Memory B cell (primary cell): ENCODE measurements at regions not wholly inside any gene's neighbourhood (a gene's known extent, or its start where the extent isn't known, plus 50 kb on each side); places are given as distances from the start of the nearest gene placed in this dataset.
"Not testable (repeated sequence)": the region's sequence is repeated elsewhere in the genome, so short reads cannot be mapped to it uniquely, and the experiment has no call there.

Experiments
- ATAC-seq: fragments of 150-1000 bp; cut with Tn5 transposase; 2 replicates; pipeline ENCODE4 v1.10.0; 2021; ENCODE audit warnings: low read depth, mild to moderate bottlenecking, moderate library complexity
- DNase-seq, 2 donors: peaks; one replicate each; pipeline ENCODE4 v3.0.0; 2022; ENCODE audit warnings: low spot score in 2 of 2
- H3K27ac Mint-ChIP-seq: one replicate; pipeline ENCODE4 v1.8.0; 2022; ENCODE audit warnings: mild to moderate bottlenecking, moderate library complexity, mixed read lengths
- H3K27me3 Mint-ChIP-seq: one replicate; pipeline ENCODE4 v1.8.0; 2022; ENCODE audit warnings: mixed read lengths
- H3K36me3 Mint-ChIP-seq: one replicate; pipeline ENCODE4 v1.8.0; 2022; ENCODE audit warnings: mild to moderate bottlenecking, mixed read lengths
- H3K4me1 Mint-ChIP-seq: one replicate; pipeline ENCODE4 v1.8.0; 2022; ENCODE audit warnings: mixed read lengths
- H3K4me3 Mint-ChIP-seq: one replicate; pipeline ENCODE4 v1.8.0; 2022; ENCODE audit warnings: mild to moderate bottlenecking, moderate library complexity, mixed read lengths
- H3K9me3 Mint-ChIP-seq: one replicate; pipeline ENCODE4 v1.8.0; 2022; ENCODE audit warnings: mixed read lengths

DNA sequence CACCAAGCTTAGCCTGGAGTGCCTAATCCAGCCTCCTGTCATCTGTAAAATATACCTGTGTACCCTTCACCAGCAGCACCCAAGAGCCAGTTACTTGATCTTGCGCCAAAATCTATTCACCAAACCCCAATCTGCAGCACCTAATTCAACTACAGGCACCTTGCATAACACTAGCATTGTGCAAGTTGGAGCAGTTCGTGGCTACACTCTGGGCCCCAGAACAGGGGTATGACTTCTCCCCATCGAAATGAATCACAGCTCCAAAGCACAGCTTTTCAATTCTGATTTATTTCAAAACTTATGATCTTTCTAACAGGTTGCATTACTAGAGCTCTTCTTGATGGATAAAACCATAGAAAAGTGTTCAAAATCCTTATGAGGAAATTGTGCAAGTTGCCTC, 100.4 kb upstream of the TCF21 start:
- DNase-seq, result no peak
- ATAC-seq, result no peak
- Mint-ChIP-seq H3K4me1 (no peaks in the 10 kb centered on the region), H3K4me3 (no peak overlapping the region), H3K36me3 (no peaks in the 10 kb centered on the region), H3K9me3 (peaks cover 3% of the 10 kb centered on the region), H3K27me3 (peaks cover 3% of the 10 kb centered on the region), H3K27ac (no peak overlapping the region)

DNA sequence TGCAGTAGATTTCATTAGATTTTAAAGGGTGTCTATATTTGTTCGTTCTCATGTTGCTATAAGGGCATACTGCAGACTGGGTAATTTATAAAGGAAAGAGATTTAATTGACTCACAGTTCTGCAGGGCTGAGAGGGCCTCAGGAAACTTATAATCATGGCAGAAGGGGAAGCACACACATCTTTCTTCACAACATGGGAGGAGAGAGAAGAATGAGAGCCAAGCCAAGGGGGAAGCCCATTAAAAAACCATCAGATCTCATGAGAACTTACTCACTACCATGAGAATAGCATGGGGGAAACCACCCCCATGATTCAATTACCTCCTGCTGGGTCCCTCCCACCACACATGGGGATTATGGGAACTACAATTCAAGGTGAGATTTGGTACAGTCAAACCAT, 99.5 kb upstream of the TCF21 start:
- H3K36me3 Mint-ChIP-seq, H3K4me1 Mint-ChIP-seq, H3K9me3 Mint-ChIP-seq, H3K27ac Mint-ChIP-seq, ATAC-seq, H3K27me3 Mint-ChIP-seq, DNase-seq, H3K4me3 Mint-ChIP-seq: not testable (repeated sequence)

DNA sequence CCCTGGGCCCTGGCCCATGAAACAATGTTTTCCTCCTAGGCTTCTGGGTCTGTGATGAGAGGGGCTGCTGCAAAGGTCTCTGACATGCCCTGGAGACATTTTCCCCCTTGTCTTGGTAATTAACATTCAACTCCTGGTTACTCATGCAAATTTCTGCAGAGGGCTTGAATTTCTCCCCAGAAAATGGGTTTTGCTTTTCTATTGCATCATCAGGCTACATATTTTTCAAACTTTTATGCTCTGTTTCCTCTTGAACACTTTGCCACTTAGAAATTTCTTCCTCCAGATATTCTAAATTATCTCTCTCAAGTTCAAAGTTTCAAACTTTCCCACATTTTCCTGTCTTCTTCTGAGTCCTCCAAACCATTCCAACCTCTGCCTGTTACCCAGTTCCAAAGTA, 98.2 kb upstream of the TCF21 start:
- H3K27me3 Mint-ChIP-seq, H3K27ac Mint-ChIP-seq, DNase-seq, H3K9me3 Mint-ChIP-seq, H3K36me3 Mint-ChIP-seq, H3K4me1 Mint-ChIP-seq, H3K4me3 Mint-ChIP-seq, ATAC-seq: not testable (repeated sequence)

DNA sequence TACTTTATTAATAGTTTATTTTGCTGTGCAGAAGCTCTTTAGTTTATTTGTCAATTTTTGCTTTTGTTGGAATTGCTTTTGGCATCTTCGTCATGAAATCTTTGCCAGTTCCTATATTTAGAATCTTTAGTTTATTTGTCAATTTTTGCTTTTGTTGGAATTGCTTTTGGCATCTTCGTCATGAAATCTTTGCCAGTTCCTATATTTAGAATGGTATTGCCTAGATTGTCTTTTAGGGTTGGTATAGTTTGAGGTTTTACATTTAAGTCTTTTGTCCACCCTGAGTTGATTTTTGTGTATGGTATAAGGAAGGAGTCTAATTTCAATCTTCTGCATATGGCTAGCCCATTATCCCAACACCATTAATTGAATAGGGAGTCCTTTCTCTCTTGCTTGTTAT, 93.9 kb upstream of the TCF21 start:
- peaks cover 11% of the 10 kb centered on the region for H3K9me3 Mint-ChIP-seq
- H3K27ac Mint-ChIP-seq, DNase-seq, H3K4me1 Mint-ChIP-seq, H3K36me3 Mint-ChIP-seq, H3K4me3 Mint-ChIP-seq, ATAC-seq, H3K27me3 Mint-ChIP-seq: not testable (repeated sequence)

DNA sequence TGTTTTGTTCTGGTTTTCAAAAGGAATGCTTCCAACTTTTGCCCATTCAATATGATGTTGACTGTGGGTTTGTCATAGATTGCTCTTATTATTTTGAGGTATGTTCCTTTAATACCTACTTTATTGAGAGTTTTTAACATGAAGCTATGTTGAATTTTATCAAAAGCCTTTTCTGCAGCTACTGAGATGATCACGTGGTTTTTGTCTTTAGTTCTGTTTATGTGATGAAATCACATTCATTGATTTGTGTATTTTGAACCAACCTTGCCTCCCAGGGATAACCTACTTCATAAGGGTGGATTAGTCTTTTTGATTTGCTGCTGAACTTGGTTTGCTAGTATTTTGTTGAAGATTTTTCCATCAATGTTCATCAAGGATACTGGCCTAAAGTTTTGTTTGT, 92.7 kb upstream of the TCF21 start:
- no peaks in the 10 kb centered on the region for H3K36me3 Mint-ChIP-seq
- H3K9me3 Mint-ChIP-seq, result peaks cover 11% of the 10 kb centered on the region
- H3K4me3 Mint-ChIP-seq, result no peak overlapping the region
- no peak for DNase-seq
- no peak overlapping the region for H3K27ac Mint-ChIP-seq
- no peaks in the 10 kb centered on the region for H3K4me1 Mint-ChIP-seq
- H3K27me3 Mint-ChIP-seq, result no peaks in the 10 kb centered on the region
- ATAC-seq, result no peak

DNA sequence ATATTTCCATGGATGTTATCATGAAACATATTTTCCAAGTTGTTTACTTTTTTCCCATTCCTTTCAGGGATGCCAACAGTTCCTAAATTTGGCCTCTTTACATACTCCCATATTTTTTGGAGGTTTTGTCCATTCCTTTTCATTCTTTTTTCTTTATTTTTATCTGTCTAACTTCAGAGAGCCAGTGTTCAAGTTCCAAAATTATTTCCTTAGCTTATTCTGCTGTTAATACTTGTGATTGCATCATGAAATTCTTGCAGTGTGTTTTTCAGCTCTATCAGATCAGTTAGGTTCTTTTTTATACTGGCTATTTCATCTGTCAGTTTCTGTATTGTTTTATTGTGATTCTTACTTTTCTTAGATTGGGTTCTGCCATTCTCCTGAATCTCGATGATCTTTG, 89.9 kb upstream of the TCF21 start:
- H3K9me3 Mint-ChIP-seq, result peaks cover 7% of the 10 kb centered on the region
- ATAC-seq, result no peak
- no peaks in the 10 kb centered on the region for H3K4me1 Mint-ChIP-seq
- no peaks in the 10 kb centered on the region for H3K36me3 Mint-ChIP-seq
- H3K4me3 Mint-ChIP-seq, result no peak overlapping the region
- no peaks in the 10 kb centered on the region for H3K27me3 Mint-ChIP-seq
- no peak overlapping the region for H3K27ac Mint-ChIP-seq
- no peak for DNase-seq

DNA sequence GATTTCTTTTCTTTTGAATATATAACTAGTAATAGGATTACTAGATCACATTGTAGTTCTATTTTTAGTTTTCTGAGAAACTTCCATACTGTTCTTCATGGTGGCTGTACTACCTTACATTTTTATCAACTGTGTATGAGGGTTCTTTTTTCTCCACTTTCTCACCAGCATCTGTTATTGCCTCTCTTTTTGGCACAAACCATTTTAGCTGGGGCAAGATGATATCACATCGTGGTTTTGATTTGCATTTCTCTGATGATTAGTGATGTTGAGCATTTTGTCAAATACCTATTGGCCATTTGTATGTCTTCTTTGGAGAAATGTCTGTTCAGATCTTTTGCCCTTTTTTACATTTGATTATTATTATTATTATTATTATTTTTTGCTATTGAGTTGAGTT, 86.1 kb upstream of the TCF21 start:
- ATAC-seq (no peak), DNase-seq (no peak)
- Mint-ChIP-seq H3K9me3 (no peaks in the 10 kb centered on the region), H3K4me3 (no peak overlapping the region), H3K27me3 (peaks cover 2% of the 10 kb centered on the region), H3K27ac (no peak overlapping the region), H3K4me1 (peaks cover 4% of the 10 kb centered on the region), H3K36me3 (no peaks in the 10 kb centered on the region)

DNA sequence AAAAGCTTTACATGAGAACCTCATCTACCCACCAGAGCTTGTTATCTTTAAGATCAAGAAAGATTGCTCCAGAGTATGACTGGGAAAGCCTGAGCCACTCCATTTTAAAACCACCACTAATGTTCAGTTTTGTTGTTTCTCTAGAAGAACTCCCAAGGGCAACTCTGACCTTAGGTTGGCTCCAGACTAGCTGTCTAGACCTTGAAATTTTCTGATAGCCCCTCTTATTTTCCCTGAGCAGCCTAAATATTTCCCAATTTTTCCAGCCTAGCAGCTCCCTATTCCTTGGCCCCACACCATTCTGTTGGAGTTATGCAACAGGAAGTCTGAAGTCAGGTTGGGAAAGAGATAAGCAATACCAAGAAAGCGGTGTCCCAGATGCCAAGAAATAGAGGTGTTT, 84.6 kb upstream of the TCF21 start:
- no peaks in the 10 kb centered on the region for H3K36me3 Mint-ChIP-seq
- peaks cover 4% of the 10 kb centered on the region for H3K4me1 Mint-ChIP-seq
- peaks cover 2% of the 10 kb centered on the region for H3K27me3 Mint-ChIP-seq
- H3K4me3 Mint-ChIP-seq, result no peak overlapping the region
- H3K27ac Mint-ChIP-seq, result no peak overlapping the region
- no peaks in the 10 kb centered on the region for H3K9me3 Mint-ChIP-seq
- DNase-seq, result no peak
- no peak for ATAC-seq

DNA sequence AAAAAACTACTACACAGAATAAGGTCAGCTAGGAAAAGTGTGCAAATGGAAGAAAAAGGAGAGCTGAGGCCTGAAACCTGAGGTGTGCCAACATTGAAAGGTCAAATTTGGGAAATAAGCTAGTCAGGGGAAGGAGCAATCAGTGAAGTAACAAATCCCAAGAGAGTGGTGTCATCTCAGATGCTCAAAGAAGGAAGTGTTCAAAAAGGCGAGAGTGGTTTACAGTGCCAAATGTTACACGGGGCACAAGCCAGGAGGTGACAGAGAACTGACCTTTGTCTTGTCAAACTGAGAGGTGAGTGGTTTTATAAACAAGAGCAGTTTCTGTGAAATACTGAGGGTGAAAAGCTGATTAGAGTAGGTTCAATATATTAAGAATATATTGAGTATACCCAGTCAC, 83.0 kb upstream of the TCF21 start:
- peaks cover 2% of the 10 kb centered on the region for H3K27me3 Mint-ChIP-seq

DNA sequence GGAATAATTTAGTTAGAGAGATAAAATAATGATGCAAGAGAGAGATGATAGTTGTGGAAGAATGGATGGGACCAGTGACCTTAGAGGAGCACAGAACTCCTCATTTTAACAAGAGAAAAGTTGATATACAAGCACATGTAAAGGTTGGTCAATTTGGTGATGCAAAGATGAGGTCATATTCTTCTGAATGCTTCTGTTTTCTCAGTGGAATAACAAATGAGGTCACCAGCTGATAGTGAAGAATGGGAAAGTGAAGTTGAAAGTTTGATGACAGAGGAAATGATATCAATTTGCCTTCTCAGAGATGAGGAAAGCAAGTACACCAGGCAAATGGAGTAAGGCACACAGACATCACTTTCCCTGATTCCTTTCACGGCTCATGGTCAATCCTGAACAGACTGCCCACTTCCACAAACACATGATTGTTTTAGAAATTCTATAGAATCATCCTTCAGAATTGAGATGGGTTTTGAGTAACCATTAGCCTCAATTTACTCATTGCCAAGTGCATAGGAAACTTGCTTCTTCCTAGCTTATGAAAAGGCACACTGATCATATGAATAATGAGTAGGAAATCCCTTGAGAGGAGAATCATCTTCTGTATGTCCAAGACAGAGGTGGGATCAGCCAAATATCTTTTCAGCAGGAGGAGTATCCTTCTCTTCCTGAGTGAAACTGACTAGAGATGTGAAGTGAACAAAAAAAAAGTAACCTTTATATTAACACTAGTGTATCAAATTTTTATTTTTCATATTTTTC, 82.4 kb upstream of the TCF21 start:
- peaks cover 4% of the 10 kb centered on the region for H3K27me3 Mint-ChIP-seq
- ATAC-seq (no peak), DNase-seq (no peak)
- H3K9me3 Mint-ChIP-seq, result peaks cover 4% of the 10 kb centered on the region
- peaks cover 4% of the 10 kb centered on the region for H3K4me1 Mint-ChIP-seq
- no peak overlapping the region for H3K27ac Mint-ChIP-seq
- H3K4me3 Mint-ChIP-seq, result no peak overlapping the region
- no peaks in the 10 kb centered on the region for H3K36me3 Mint-ChIP-seq

More for the DNA sequence above, 83.0 kb upstream of the TCF21 start:
- H3K36me3 Mint-ChIP-seq, result no peaks in the 10 kb centered on the region
- DNase-seq (no peak), ATAC-seq (no peak)
- peaks cover 3% of the 10 kb centered on the region for H3K9me3 Mint-ChIP-seq
- peaks cover 4% of the 10 kb centered on the region for H3K4me1 Mint-ChIP-seq
- H3K27ac Mint-ChIP-seq, result no peak overlapping the region
- no peak overlapping the region for H3K4me3 Mint-ChIP-seq

DNA sequence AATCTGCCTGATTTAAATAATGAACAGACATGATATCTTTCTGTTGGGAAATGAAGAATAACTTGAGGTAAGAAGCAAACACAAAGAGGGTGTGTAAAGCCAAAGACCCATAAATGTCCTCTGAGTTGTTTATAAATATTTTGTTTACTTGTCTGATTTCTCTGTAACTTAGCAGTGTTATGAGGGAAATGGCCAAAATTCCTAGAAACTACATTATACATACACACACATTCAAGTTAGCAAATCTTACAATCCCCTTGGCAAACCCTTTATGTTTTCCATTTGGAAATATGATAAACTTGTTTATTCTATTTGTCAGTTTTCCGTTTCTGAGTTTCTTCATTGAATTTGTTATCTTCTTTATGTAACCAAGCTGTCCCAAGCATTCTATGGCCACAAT, 81.4 kb upstream of the TCF21 start:
- Mint-ChIP-seq H3K4me1 (peaks cover 4% of the 10 kb centered on the region), H3K27ac (no peak overlapping the region), H3K27me3 (peaks cover 6% of the 10 kb centered on the region), H3K9me3 (peaks cover 4% of the 10 kb centered on the region), H3K36me3 (no peaks in the 10 kb centered on the region), H3K4me3 (no peak overlapping the region)
- no peak for DNase-seq
- no peak for ATAC-seq

DNA sequence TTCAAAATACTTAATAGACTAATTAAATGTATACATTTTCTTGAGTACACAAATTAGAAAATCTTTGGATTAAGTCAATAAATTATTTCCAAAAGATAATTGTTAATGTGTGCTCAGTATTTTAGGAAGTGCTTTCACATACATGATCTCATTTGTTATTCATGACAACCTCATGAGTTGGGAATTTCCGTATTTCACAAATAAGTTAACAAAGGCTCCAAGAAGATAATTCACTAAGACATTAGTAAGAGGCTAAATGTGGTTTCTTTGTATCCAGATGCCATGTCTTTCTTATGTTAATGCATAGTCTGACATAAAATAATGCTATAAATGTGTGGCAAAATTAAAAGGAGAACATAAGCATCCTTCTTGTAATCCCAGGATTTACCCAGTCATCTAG, 79.5 kb upstream of the TCF21 start:
- H3K27ac Mint-ChIP-seq, result no peak overlapping the region
- ATAC-seq (no peak), DNase-seq (no peak)
- no peaks in the 10 kb centered on the region for H3K36me3 Mint-ChIP-seq
- H3K27me3 Mint-ChIP-seq, result peaks cover 6% of the 10 kb centered on the region
- H3K9me3 Mint-ChIP-seq, result peaks cover 4% of the 10 kb centered on the region
- H3K4me1 Mint-ChIP-seq, result peaks cover 4% of the 10 kb centered on the region
- no peak overlapping the region for H3K4me3 Mint-ChIP-seq

DNA sequence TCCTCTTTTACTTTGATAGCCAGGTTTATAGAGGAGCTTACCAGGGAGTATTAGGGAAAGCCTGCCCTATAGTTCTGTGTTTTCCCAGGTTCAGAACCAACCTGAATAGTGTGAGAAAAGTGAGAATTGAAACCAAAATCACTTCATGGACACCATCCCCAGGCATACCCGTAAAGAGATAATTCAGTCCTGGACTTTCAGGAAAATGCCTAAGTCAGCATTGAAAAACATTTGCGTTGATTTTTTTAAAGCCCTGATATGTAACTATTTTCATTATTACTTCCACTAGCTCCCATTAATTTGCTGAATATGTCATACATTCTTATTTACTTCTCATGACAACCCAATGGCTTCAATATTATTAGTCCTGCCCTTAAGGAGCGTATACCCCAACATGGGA, 77.4 kb upstream of the TCF21 start:
- DNase-seq (no peak), ATAC-seq (no peak)
- H3K27me3 Mint-ChIP-seq, result peaks cover 6% of the 10 kb centered on the region
- no peak overlapping the region for H3K27ac Mint-ChIP-seq
- H3K4me1 Mint-ChIP-seq, result no peaks in the 10 kb centered on the region
- H3K9me3 Mint-ChIP-seq, result peaks cover 4% of the 10 kb centered on the region
- H3K36me3 Mint-ChIP-seq, result no peaks in the 10 kb centered on the region
- no peak overlapping the region for H3K4me3 Mint-ChIP-seq

DNA sequence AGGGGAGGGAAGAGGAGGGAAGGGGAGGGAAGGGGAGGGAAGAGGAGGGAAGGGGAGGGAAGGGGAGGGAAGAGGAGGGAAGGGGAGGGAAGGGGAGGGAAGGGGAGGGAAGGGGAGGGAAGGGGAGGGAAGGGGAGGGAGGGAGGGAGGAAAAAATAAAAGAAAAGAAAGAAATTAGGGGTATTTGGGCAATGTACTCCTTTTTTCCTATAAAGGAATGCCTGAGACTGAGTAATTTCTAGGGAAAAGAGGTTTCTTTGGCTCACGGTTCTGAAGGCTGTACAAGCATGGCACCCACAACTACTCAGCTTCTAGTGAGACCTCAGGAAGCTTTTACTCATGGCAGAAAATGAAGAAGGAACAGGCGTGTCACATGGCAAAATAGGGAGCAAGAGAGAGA, 76.5 kb upstream of the TCF21 start:
- ATAC-seq, H3K27me3 Mint-ChIP-seq, H3K4me1 Mint-ChIP-seq, H3K4me3 Mint-ChIP-seq, H3K9me3 Mint-ChIP-seq, DNase-seq, H3K27ac Mint-ChIP-seq, H3K36me3 Mint-ChIP-seq: not testable (repeated sequence)

DNA sequence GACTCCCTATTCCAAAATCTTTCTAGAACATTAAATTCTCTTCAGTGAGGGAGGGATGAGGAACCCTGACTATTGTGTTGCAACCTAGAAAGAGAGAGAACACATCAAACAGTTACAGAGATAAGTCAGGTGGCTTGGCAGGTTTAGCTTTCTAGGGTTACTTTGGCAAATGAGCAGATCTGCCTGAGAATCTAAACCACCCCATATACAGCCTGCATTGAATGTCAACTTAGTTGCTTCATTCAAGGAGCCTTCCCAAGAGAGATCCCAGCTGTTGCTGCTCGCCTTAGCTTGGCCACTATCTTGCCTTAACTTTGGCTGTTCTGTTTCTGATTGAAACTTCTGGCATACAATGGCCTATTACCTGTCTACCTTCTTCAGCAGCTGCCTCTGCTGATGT, 74.7 kb upstream of the TCF21 start:
- no peak overlapping the region for H3K4me3 Mint-ChIP-seq
- no peaks in the 10 kb centered on the region for H3K4me1 Mint-ChIP-seq
- no peak overlapping the region for H3K27ac Mint-ChIP-seq
- DNase-seq (no peak), ATAC-seq (no peak)
- peaks cover 6% of the 10 kb centered on the region for H3K9me3 Mint-ChIP-seq
- no peaks in the 10 kb centered on the region for H3K36me3 Mint-ChIP-seq
- H3K27me3 Mint-ChIP-seq, result peaks cover 8% of the 10 kb centered on the region
